ENCODE measurements at regions not wholly inside any gene's neighbourhood (a gene's known extent, or its start where the extent isn't known, plus 50 kb on each side); places are given as distances from the start of the nearest gene placed in this dataset.

DNA sequence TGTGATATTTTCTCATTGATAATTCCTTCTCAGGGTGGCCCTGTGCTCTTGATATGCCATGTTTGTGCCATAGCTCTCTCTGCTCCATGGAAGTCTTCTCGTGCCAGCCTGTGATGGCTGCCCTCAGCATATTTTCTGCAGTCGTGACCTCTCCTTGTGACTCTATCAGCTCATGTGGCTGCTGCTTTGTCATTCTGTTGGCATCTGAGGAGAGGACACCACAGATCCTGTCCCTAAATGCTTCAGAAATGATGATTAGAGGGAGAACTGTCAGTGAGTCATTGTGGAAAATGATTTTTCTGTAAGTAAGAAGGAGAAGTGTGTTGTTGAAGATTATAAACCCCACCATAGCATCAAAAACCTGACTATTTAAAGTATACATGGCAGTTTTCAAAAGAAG, 286.0 kb downstream of the ADGRL2 start:
- H3K9me3 ChIP-seq: no peaks in the 10 kb centered on the region
- H3K27me3 ChIP-seq: no peaks in the 10 kb centered on the region
- H3K27ac ChIP-seq: no peak overlapping the region
- no peak for TF ChIP-seq POLR2A (IDR thresholded peaks at IDR 0.05)
- no peak for TF ChIP-seq CTCF (IDR thresholded peaks at IDR 0.05)
- H3K36me3 ChIP-seq: no peaks in the 10 kb centered on the region
- no peak overlapping the region for H3K4me3 ChIP-seq
- H3K4me1 ChIP-seq: no peaks in the 10 kb centered on the region
- DNase-seq: no peak

- Histone ChIP-seq H3K4me1 (no peaks in the 10 kb centered on the region), H3K4me3 (no peak overlapping the region), H3K27me3 (no peaks in the 10 kb centered on the region), H3K27ac (no peak overlapping the region), H3K36me3 (no peaks in the 10 kb centered on the region), H3K9me3 (no peaks in the 10 kb centered on the region)
- TF ChIP-seq POLR2A (IDR thresholded peaks at IDR 0.05): no peak
- TF ChIP-seq CTCF (IDR thresholded peaks at IDR 0.05): no peak
- no peak for DNase-seq
Measured at GRCh38 chr1:82079607-82080006, 278.9 kb downstream of the ADGRL2 start.

DNA sequence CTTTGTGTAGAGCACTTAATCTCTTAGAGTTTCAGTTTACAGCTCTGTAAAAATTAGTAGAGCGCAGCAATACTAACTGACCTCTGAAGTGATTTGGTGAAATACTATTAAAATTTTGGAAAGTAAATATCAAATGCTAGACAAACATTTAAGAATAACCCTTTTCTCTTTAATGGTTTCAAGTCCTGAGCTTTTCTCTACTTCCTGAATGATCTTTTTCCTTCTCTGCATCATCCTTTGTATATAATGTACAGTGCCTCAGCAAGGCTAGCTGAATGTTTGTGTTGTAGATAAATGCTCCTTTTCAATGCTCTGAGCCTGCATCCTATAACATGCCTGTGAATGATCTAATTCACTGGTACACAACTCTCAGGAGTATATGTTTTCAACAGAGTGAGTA, 272.9 kb downstream of the ADGRL2 start:
- no peaks in the 10 kb centered on the region for H3K36me3 ChIP-seq
- no peak overlapping the region for H3K4me3 ChIP-seq
- DNase-seq: no peak
- no peaks in the 10 kb centered on the region for H3K4me1 ChIP-seq
- no peaks in the 10 kb centered on the region for H3K27me3 ChIP-seq
- H3K9me3 ChIP-seq: no peaks in the 10 kb centered on the region
- TF ChIP-seq CTCF (IDR thresholded peaks at IDR 0.05): no peak
- TF ChIP-seq POLR2A (IDR thresholded peaks at IDR 0.05): no peak
- no peak overlapping the region for H3K27ac ChIP-seq

DNA sequence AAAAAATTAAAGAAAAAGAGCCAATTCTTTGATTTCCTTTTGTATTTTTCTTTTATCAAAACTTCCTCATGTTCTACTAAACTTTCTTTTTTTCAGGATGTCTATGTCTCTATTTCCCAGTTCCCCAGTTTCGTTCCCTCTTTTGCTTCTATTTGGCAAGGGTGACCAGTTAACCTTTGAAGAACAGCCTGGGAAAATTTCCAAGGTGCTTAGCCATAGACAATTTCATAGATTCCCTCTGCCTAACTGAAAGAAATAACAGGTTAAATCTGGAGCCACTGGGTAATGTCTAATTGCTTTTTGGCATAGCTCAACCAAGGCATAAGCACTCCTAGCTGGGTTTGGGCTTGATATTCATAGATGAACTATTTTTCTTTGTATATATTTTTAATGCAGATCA, 272.3 kb downstream of the ADGRL2 start:
- no peak for TF ChIP-seq POLR2A (IDR thresholded peaks at IDR 0.05)
- TF ChIP-seq CTCF (IDR thresholded peaks at IDR 0.05): no peak
- Histone ChIP-seq H3K27me3 (no peaks in the 10 kb centered on the region), H3K9me3 (no peaks in the 10 kb centered on the region), H3K36me3 (no peaks in the 10 kb centered on the region), H3K4me1 (no peaks in the 10 kb centered on the region), H3K27ac (no peak overlapping the region), H3K4me3 (no peak overlapping the region)
- no peak for DNase-seq

DNA sequence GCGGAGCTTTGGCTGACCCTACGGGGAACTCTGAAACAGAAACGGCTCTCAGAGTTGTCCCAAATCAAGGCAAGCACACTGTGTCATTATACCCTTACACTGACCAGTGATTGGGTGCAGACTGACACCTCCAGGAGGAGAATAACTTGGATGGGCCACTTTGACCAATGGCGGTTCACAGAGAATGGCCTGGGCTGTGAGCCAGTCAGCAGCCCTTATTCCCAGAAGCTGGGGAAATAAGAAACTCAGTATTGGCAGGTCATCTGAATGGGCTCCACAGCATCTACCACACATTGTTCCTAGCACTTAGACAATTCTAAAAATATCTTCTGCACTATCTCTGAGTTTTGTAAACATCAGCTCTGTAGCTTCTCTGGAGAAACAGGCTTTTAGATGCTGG, 265.2 kb downstream of the ADGRL2 start:
- Histone ChIP-seq H3K36me3 (no peaks in the 10 kb centered on the region), H3K4me3 (no peak overlapping the region), H3K27me3 (no peaks in the 10 kb centered on the region), H3K9me3 (no peaks in the 10 kb centered on the region), H3K27ac (no peak overlapping the region), H3K4me1 (no peaks in the 10 kb centered on the region)
- no peak for DNase-seq
- TF ChIP-seq POLR2A (IDR thresholded peaks at IDR 0.05) (no peak), CTCF (IDR thresholded peaks at IDR 0.05) (no peak)

GRCh38 chr1:82064691-82065090, 264.0 kb downstream of the ADGRL2 start:
- Histone ChIP-seq H3K27ac (no peak overlapping the region), H3K27me3 (no peaks in the 10 kb centered on the region), H3K4me3 (no peak overlapping the region), H3K36me3 (no peaks in the 10 kb centered on the region), H3K9me3 (no peaks in the 10 kb centered on the region), H3K4me1 (no peaks in the 10 kb centered on the region)
- TF ChIP-seq POLR2A (IDR thresholded peaks at IDR 0.05) (no peak), CTCF (IDR thresholded peaks at IDR 0.05) (no peak)
- DNase-seq: no peak

Data from Peyer's patch (tissue), 4 donors.